PFSK-1 (cell line): ENCODE measurements at regions not wholly inside any gene's neighbourhood (a gene's known extent, or its start where the extent isn't known, plus 50 kb on each side); places are given as distances from the start of the nearest gene placed in this dataset.

Experiments
- FOXP2 ChIP-seq: optimal IDR thresholded peaks from 2 replicates; pipeline ENCODE3; 2011; ENCODE audit warnings: borderline replicate concordance, control low read depth, inconsistent platforms; ENCODE audit not compliant: insufficient read depth; ENCODE audit errors: extremely low read length, extremely low read depth
- POLR2AphosphoS5 ChIP-seq: IDR thresholded peaks from 2 replicates; pipeline ENCODE4 v1.6.1; 2012; ENCODE audit warnings: low read depth, mild to moderate bottlenecking, control low read depth, low read length, moderate library complexity
- SIN3A ChIP-seq: IDR thresholded peaks from 2 replicates; pipeline ENCODE4 v1.6.1; 2012; ENCODE audit warnings: mild to moderate bottlenecking, low read length, moderate library complexity, borderline replicate concordance; ENCODE audit not compliant: insufficient read depth
- TAF1 ChIP-seq: IDR thresholded peaks from 2 replicates; pipeline ENCODE4 v1.6.1; 2012; ENCODE audit warnings: low read length, control low read depth, borderline replicate concordance; ENCODE audit not compliant: insufficient read depth
- TF ChIP-seq, protein P1 (sequence below), 2 experiments: IDR thresholded peaks; 2 replicates each; pipeline versions ENCODE4 v1.6.1 to v1.8.0; 2011 to 2012; ENCODE audit warnings: low read depth in 2 of 2, low read length in 2 of 2, control low read depth in 1 of 2, inconsistent platforms in 1 of 2, mild to moderate bottlenecking in 1 of 2, moderate library complexity in 1 of 2; ENCODE audit not compliant: insufficient read depth in 1 of 2

DNA sequence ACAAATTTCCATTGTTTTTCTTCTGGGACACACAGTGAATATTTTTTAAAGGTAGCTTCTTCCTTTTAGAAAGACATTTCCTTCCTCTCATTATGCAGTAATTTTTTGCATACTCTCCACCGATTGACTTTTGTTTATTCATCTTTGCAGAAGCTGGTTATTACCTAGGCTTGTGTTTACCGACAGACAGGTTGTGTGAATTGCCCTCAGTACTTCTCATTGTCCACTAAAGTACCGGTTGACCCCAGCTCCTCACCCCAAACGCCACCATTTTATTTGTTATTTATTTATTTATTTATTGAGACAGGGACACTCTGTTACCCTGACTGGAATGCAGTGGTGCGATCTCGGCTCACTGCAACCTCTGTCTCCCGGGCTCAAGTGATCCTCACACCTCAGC, 63.4 kb upstream of the MYL2 start:
- no peak for TF ChIP-seq POLR2AphosphoS5
- TF ChIP-seq, protein P1, sequence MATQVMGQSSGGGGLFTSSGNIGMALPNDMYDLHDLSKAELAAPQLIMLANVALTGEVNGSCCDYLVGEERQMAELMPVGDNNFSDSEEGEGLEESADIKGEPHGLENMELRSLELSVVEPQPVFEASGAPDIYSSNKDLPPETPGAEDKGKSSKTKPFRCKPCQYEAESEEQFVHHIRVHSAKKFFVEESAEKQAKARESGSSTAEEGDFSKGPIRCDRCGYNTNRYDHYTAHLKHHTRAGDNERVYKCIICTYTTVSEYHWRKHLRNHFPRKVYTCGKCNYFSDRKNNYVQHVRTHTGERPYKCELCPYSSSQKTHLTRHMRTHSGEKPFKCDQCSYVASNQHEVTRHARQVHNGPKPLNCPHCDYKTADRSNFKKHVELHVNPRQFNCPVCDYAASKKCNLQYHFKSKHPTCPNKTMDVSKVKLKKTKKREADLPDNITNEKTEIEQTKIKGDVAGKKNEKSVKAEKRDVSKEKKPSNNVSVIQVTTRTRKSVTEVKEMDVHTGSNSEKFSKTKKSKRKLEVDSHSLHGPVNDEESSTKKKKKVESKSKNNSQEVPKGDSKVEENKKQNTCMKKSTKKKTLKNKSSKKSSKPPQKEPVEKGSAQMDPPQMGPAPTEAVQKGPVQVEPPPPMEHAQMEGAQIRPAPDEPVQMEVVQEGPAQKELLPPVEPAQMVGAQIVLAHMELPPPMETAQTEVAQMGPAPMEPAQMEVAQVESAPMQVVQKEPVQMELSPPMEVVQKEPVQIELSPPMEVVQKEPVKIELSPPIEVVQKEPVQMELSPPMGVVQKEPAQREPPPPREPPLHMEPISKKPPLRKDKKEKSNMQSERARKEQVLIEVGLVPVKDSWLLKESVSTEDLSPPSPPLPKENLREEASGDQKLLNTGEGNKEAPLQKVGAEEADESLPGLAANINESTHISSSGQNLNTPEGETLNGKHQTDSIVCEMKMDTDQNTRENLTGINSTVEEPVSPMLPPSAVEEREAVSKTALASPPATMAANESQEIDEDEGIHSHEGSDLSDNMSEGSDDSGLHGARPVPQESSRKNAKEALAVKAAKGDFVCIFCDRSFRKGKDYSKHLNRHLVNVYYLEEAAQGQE (IDR thresholded peaks at IDR 0.05; ENCODE audit: insufficient read depth in 1 of 2, low read depth in 2 of 2, low read length in 2 of 2) = no peak
- no peak for TF ChIP-seq TAF1
- no peak for TF ChIP-seq SIN3A
- TF ChIP-seq FOXP2 = no peak
